Left lobe of liver (tissue), 2 donors: ENCODE measurements at regions not wholly inside any gene's neighbourhood (a gene's known extent, or its start where the extent isn't known, plus 50 kb on each side); places are given as distances from the start of the nearest gene placed in this dataset.

Source experiments
- ATAC-seq: fragments of 200-7000 bp; cut with Tn5 transposase; one replicate; pipeline ENCODE4 v1.9.1; 2020; ENCODE audit warnings: mild to moderate bottlenecking, moderate library complexity
- DNase-seq: peaks from one replicate; pipeline ENCODE4 v3.0.0-alpha.2; 2020; ENCODE audit warnings: low spot score
- donor health status: DM: no; HTN: no; CAD: no; lungs with moderate emphysema.
- donor health status: DM: no; HTN: yes; CAD: no.

DNA sequence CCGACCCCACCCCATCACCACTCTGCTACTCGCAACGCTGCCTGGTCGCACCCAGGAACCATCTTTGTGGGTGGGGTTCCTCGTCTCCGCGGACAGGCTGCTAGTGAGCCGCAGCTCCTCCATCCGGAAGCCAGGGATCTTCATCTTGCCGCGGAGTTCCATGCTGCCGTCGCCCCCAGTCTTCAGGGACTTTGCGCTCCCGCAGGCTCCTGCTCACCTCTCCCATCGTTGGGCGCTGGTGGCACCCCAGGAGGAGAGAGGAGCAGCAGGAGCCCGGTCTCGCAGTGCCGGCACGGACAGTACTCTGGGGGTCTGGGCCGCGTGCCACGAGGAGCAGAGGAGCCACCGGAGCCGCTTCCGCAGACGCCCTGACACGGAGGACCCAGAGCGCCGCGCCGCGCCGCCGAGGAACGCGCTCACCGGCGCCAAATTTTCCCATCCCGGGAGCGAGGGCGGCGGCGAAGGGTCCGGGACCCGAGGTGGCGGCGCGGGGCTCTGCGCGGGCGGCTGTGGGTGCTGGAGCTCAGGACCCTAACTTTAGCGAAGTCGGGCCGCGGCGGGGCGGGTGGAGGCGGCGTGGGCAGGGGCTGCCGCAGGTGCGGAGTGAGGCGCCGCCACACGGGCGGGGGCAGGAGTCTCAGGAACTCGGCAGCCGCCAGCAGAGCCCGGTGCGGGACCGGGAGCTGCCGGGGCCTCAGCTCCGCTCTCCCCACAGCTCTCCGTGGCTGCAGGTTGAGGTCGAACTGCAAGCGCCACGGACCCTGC lies 750.1 kb upstream of the SORCS1 start:
- no peak for ATAC-seq
- no peak for DNase-seq

GRCh38 chr10:107913317-107914294 lies 749.1 kb upstream of the SORCS1 start:
- no peak for DNase-seq
- no peak for ATAC-seq

GRCh38 chr10:107901076-107901475 lies 736.6 kb upstream of the SORCS1 start:
- DNase-seq (no peak), ATAC-seq (no peak)

DNA sequence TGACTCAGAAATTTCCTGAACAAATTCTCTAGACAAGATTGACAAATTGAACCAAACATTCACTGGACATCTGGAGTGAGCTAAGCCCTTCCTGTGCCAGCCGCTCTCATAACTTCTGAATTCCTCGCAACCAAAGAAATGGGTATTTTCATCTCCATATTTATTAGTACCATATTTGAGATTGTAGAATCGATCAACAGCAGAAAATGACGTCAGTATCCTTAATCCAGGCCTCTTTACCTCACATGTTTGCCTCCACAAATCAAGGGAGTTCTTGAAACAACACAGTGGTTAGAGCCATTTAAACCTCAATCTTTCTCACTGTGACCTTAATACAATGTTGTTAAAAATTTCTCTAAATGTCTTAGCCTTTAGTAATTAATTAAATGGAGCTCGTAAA lies 735.6 kb upstream of the SORCS1 start:
- ATAC-seq: no peak
- DNase-seq: no peak

GRCh38 chr10:107899502-107900062 lies 735.1 kb upstream of the SORCS1 start:
- no peak for ATAC-seq
- DNase-seq: no peak

- no peak for ATAC-seq
- DNase-seq: no peak
Measured at GRCh38 chr10:107899075-107899474, 734.6 kb upstream of the SORCS1 start.

DNA sequence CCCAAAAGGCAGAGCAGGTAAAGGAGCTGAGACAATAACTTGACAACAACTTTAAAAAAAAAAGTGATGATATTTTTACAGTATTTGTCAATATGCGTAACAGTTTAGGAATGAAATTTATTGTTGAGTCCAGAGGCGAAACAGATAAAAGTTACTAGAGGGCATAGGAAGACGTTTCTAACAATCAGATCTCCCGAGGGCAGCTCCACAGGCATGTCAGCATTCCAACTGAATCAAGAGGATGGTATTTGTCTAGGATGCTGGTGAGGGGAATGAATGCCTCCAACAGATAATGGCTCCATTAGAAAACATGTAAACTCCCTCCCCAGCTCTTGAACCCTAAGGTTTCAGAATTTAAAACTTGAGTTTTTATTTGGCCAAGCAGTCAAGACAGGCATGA lies 733.9 kb upstream of the SORCS1 start:
- no peak for ATAC-seq
- no peak for DNase-seq

- DNase-seq: no peak
- ATAC-seq: no peak
Measured at GRCh38 chr10:107894516-107894915, 730.0 kb upstream of the SORCS1 start.

DNA sequence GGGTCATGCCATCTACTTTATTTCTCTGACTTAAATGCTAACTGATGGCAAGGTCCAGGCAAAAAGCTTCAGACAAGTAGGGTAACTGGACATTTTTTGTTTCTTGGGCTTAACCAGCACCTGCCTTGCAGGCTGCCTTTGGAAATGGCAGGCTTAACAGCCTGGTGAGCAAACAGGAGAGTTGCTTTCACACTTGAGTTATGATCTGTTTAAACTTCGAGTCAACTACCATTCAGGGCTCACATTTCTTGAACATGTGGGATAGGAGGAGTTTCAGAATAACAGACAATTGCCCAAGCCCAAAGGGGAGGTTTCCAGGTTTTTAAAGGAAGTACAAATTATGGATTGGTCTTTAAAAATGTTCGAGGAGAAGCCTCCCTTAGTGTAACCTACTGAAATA lies 724.6 kb upstream of the SORCS1 start:
- no peak for DNase-seq
- ATAC-seq: no peak

GRCh38 chr10:107880185-107880584 lies 715.7 kb upstream of the SORCS1 start:
- DNase-seq: no peak
- ATAC-seq: no peak

- DNase-seq: no peak
Measured at GRCh38 chr10:107873007-107873406, 708.5 kb upstream of the SORCS1 start.

GRCh38 chr10:107865691-107866090 lies 701.2 kb upstream of the SORCS1 start:
- ATAC-seq: no peak

More at GRCh38 chr10:107873007-107873406, 708.5 kb upstream of the SORCS1 start:
- ATAC-seq: no peak

DNA sequence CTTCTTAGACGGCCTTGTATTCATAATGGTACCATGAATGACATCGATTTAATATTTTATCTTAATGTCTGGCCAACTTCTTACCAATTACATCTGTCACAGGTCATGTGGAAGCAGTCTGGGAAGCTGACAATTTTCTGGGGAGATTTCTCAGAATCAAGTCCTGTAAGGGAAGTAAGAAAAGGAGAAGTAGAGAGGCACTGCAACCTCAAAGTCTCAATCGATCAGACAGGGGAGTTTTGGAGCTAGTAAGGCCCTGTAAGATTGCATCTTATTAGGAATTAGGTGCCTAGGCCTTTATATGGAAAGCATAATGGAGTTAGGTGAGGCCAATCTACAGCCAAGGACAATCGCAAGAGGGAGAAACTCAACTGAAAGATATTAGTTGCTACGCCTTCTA lies 694.6 kb upstream of the SORCS1 start:
- DNase-seq (no peak), ATAC-seq (no peak)

More at GRCh38 chr10:107865691-107866090, 701.2 kb upstream of the SORCS1 start:
- DNase-seq: no peak

DNA sequence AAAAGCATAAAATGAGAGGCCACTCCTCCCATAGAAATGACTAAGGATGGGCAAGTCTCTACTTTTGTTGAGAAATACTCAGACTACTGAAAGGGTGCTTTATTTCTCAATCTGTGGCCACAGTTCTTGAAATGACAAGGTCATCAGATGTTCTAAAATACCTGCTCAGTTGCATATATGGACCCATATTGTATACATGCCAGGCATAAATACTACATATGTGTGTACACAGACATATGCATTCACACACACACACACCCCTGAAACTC lies 691.5 kb upstream of the SORCS1 start:
- no peak for ATAC-seq
- no peak for DNase-seq

DNA sequence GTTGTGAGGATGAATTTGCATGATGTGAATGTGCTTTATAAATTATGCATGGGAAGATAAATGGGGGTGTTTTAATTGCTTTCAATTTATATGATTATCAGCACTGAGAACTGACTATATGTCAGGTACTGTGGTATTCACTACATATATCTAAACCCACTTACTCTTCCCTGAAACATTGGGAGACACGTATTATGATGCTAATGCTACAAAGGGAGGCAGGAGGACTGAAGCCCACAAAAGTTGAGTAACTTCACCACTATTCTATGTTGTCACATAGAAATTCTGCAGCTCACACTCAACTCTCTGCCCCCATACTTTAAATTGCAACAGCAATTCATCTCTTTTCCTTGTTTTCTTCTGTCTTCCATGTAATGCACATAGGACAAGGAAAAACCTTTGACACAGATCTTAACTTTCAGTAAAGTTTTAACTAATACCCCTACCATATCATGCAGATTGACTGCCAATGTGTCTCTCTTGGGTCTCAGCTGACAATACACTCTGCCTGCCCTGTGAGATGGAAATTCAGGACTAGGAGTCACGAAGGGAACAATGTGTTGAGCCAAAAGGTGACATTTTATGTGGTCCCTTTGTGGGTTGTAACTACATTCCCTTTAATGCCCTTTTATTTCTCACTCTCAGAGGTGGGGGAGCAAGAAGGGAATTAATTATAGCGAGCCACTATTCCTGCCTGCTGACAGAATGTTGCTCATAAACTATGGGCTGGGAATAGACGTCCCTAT lies 691.0 kb upstream of the SORCS1 start:
- ATAC-seq (no peak), DNase-seq (no peak)

GRCh38 chr10:107848726-107849360 lies 684.3 kb upstream of the SORCS1 start:
- DNase-seq (no peak), ATAC-seq (no peak)

DNA sequence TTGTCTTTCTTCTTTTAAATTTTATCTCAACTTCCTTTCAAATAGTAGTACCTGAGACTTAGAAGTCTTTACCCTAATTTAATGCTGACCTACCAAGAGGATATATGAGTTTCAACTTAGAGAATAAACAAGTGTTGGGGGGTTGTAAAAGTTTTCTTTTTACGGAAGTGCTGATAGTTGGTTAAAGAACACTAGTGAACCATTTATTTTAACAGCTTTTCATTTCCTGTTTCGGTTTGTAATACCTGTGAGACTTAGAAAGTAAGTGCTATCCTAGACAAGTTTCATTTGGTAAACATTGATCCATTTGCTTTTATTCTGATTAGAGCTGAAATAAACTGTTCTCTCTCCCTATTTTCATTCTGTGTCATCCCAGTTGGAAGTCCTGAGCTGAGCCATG lies 683.1 kb upstream of the SORCS1 start:
- DNase-seq: no peak
- no peak for ATAC-seq

DNA sequence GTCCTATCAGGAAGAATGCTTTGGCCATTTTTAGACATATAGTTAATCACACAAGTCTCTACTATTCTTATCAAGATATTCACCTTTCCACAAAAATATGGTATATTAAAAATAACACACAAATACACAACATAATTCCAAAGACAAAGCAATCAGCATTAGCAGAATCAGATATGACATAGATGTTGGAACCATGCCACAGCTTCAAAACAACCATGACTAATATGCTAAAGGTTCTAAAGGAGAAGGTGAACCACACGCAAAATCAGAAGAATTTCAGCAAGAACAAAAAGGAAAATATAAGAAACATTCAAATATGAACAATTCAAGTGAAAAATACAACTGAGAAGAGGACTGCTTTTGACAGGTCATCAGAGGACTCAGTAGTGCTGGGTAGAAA lies 670.2 kb upstream of the SORCS1 start:
- ATAC-seq (no peak), DNase-seq (no peak)

- no peak for DNase-seq
- no peak for ATAC-seq
Measured at GRCh38 chr10:107831772-107832171, 667.3 kb upstream of the SORCS1 start.

- DNase-seq: no peak
Measured at GRCh38 chr10:107829161-107829560, 664.7 kb upstream of the SORCS1 start.

DNA sequence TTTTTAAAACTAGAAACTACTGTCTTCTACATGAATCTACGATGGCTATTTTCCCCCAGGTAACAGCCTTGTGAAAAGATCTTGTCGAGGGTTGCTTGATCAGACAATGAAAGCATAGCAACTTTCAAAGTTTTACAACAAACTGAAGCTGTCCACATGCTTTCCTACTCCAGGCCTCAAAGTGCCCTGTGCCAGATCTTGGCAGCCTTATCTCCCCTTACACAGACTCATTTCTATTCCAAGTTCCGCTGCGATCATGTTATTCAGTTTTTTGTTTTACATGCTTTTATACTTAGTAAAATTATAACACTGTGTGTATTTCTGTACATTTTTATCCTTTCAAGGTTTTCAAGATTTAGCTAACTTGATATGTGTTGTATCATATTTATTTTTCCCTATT lies 661.7 kb upstream of the SORCS1 start:
- no peak for ATAC-seq
- no peak for DNase-seq

More at GRCh38 chr10:107829161-107829560, 664.7 kb upstream of the SORCS1 start:
- no peak for ATAC-seq
